HUDEP-2 (cell line): ENCODE measurements at regions not wholly inside any gene's neighbourhood (a gene's known extent, or its start where the extent isn't known, plus 50 kb on each side); places are given as distances from the start of the nearest gene placed in this dataset.

ENCODE experiments used
- DNase-seq, 76 experiments: peaks; one replicate each; lab custom pipeline; 2025; ENCODE audit not compliant: unreplicated experiment in 76 of 76; lab: John Stamatoyannopoulos, UW

GRCh38 chr3:128569756-128570155 lies 76.8 kb upstream of the GATA2 start:
- no peak for DNase-seq

GRCh38 chr3:128568602-128569490 lies 75.8 kb upstream of the GATA2 start:
- no peak for DNase-seq

GRCh38 chr3:128567705-128568356 lies 74.8 kb upstream of the GATA2 start:
- no peak for DNase-seq

- no peak for DNase-seq
Measured at GRCh38 chr3:128567141-128567540, 74.1 kb upstream of the GATA2 start.

GRCh38 chr3:128563439-128563838 lies 70.4 kb upstream of the GATA2 start:
- no peak for DNase-seq

- DNase-seq: no peak
Measured at GRCh38 chr3:128561504-128561903, 68.5 kb upstream of the GATA2 start.

- DNase-seq: no peak
Measured at GRCh38 chr3:128560768-128561167, 67.8 kb upstream of the GATA2 start.

GRCh38 chr3:128559486-128560225 lies 66.7 kb upstream of the GATA2 start:
- DNase-seq: no peak

- DNase-seq: no peak
Measured at GRCh38 chr3:128557531-128558280, 64.7 kb upstream of the GATA2 start.

GRCh38 chr3:128556907-128557306 lies 63.9 kb upstream of the GATA2 start:
- DNase-seq: no peak

GRCh38 chr3:128556384-128556783 lies 63.4 kb upstream of the GATA2 start:
- DNase-seq: no peak

- no peak for DNase-seq
Measured at GRCh38 chr3:128555841-128556240, 62.8 kb upstream of the GATA2 start.

- no peak for DNase-seq
Measured at GRCh38 chr3:128555098-128555825, 62.3 kb upstream of the GATA2 start.

- no peak for DNase-seq
Measured at GRCh38 chr3:128554465-128555097, 61.6 kb upstream of the GATA2 start.

GRCh38 chr3:128554100-128554464 lies 61.1 kb upstream of the GATA2 start:
- no peak for DNase-seq

- no peak for DNase-seq
Measured at GRCh38 chr3:128553560-128553959, 60.6 kb upstream of the GATA2 start.

GRCh38 chr3:128551867-128552266 lies 58.9 kb upstream of the GATA2 start:
- DNase-seq: no peak

- DNase-seq: no peak
Measured at GRCh38 chr3:128551451-128551850, 58.5 kb upstream of the GATA2 start.

- DNase-seq: no peak
Measured at GRCh38 chr3:128550471-128551126, 57.6 kb upstream of the GATA2 start.
